ENCODE measurements at regions not wholly inside any gene's neighbourhood (a gene's known extent, or its start where the extent isn't known, plus 50 kb on each side); places are given as distances from the start of the nearest gene placed in this dataset.

GRCh38 chr21:35811191-35811806 is 249.0 kb downstream of the SETD4 start:
- no peak for TF ChIP-seq TEAD4 (IDR thresholded peaks at IDR 0.05)
- TF ChIP-seq MAX (IDR thresholded peaks at IDR 0.05): no peak
- TF ChIP-seq RAD21 (IDR thresholded peaks at IDR 0.05; ENCODE audit: low read depth): no peak
- no peak for TF ChIP-seq ZBTB7A (IDR thresholded peaks at IDR 0.05; ENCODE audit: low read depth)
- TF ChIP-seq NFIC (IDR thresholded peaks at IDR 0.05): no peak
- TF ChIP-seq USF1 (IDR thresholded peaks at IDR 0.05): no peak
- no peak for TF ChIP-seq FOXM1 (IDR thresholded peaks at IDR 0.05; ENCODE audit: borderline replicate concordance, low read depth)
- no peak for TF ChIP-seq CEBPB (IDR thresholded peaks at IDR 0.05)
- no peak for TF ChIP-seq EGR1 (IDR thresholded peaks at IDR 0.05)
- TF ChIP-seq EP300 (IDR thresholded peaks at IDR 0.05; ENCODE audit: borderline replicate concordance): no peak
- TF ChIP-seq TAF1 (IDR thresholded peaks at IDR 0.05; ENCODE audit: low read depth): no peak

- TF ChIP-seq MAX (IDR thresholded peaks at IDR 0.05) (no peak), CREB1 (IDR thresholded peaks at IDR 0.05; ENCODE audit: low read depth) (no peak), FOXM1 (IDR thresholded peaks at IDR 0.05; ENCODE audit: borderline replicate concordance, low read depth) (no peak), USF1 (IDR thresholded peaks at IDR 0.05) (no peak), EP300 (IDR thresholded peaks at IDR 0.05; ENCODE audit: borderline replicate concordance) (no peak), NFIC (IDR thresholded peaks at IDR 0.05) (no peak), RAD21 (IDR thresholded peaks at IDR 0.05; ENCODE audit: low read depth) (no peak), CEBPB (IDR thresholded peaks at IDR 0.05) (no peak), EGR1 (IDR thresholded peaks at IDR 0.05) (no peak), REST (IDR thresholded peaks at IDR 0.05; ENCODE audit: low read depth) (no peak)
These were observed 249.8 kb downstream of the SETD4 start for GRCh38 chr21:35810431-35810970.

- TF ChIP-seq TEAD4 (IDR thresholded peaks at IDR 0.05) (no peak), CEBPB (IDR thresholded peaks at IDR 0.05) (no peak), TCF12 (IDR thresholded peaks at IDR 0.05; ENCODE audit: low read depth) (no peak), USF1 (IDR thresholded peaks at IDR 0.05) (no peak), RAD21 (IDR thresholded peaks at IDR 0.05; ENCODE audit: low read depth) (no peak), MAX (IDR thresholded peaks at IDR 0.05) (no peak), REST (IDR thresholded peaks at IDR 0.05; ENCODE audit: low read depth) (no peak), TAF1 (IDR thresholded peaks at IDR 0.05; ENCODE audit: low read depth) (no peak), YY1 (IDR thresholded peaks at IDR 0.05; ENCODE audit: low read depth) (no peak), FOXM1 (IDR thresholded peaks at IDR 0.05; ENCODE audit: borderline replicate concordance, low read depth) (no peak), EGR1 (IDR thresholded peaks at IDR 0.05) (no peak), ZBTB7A (IDR thresholded peaks at IDR 0.05; ENCODE audit: low read depth) (no peak), EP300 (IDR thresholded peaks at IDR 0.05; ENCODE audit: borderline replicate concordance) (no peak), NFIC (IDR thresholded peaks at IDR 0.05) (no peak)
These were observed 258.9 kb downstream of the SETD4 start for GRCh38 chr21:35801391-35801790.

GRCh38 chr21:35796844-35797243 is 263.5 kb downstream of the SETD4 start:
- no peak for TF ChIP-seq YY1 (IDR thresholded peaks at IDR 0.05; ENCODE audit: low read depth)

- TF ChIP-seq ZBTB7A (IDR thresholded peaks at IDR 0.05; ENCODE audit: low read depth): no peak
- no peak for TF ChIP-seq TEAD4 (IDR thresholded peaks at IDR 0.05)
These were observed 267.6 kb downstream of the SETD4 start for GRCh38 chr21:35792569-35793305.

Data from Ishikawa (cell line).